ENCODE measurements at regions not wholly inside any gene's neighbourhood (a gene's known extent, or its start where the extent isn't known, plus 50 kb on each side); places are given as distances from the start of the nearest gene placed in this dataset.

- TF ChIP-seq RFX5 (IDR thresholded peaks at IDR 0.05) (no peak), POLR2A (IDR thresholded peaks at IDR 0.05; ENCODE audit: low read length) (no peak), CTCF (IDR thresholded peaks at IDR 0.05) (no peak), JUNB (IDR thresholded peaks at IDR 0.05) (no peak), BHLHE40 (IDR thresholded peaks at IDR 0.05; ENCODE audit: low read depth, low read length) (no peak)
Observed at GRCh38 chr3:171522651-171523050, 62.4 kb upstream of the TNIK start.

Measured in A549 (cell line).